NCI-H345 treated with DMSO at 0.1 percent for 48 hours (cell line): ENCODE measurements at regions not wholly inside any gene's neighbourhood (a gene's known extent, or its start where the extent isn't known, plus 50 kb on each side); places are given as distances from the start of the nearest gene placed in this dataset.
A peak's percentile ranks its signal among the peaks of the same experiment; 100 is the strongest.
"Not testable (repeated sequence)": the region's sequence is repeated elsewhere in the genome, so short reads cannot be mapped to it uniquely, and the experiment has no call there.

ENCODE experiments used
- DNase-seq: peaks from one replicate; lab custom pipeline; 2025; ENCODE audit not compliant: unreplicated experiment; lab: John Stamatoyannopoulos, UW

DNA sequence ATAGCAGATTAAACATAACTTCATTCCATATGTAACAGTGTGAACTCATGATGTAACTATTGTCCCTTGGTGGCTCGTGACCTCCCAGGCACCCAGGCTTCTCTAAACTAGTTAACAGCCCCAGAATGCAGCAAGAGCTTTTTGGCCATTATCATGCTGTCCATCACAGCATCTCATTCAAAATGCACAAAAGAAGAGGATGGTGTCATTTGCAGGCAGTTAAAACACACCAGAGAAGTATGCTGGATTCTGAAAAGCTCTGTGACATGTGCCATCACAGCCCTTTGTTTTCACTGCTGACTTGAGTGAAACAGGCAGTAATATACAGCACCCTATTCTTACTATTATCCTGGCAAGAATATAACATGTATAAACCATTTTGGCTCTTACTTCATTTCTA, 117.6 kb upstream of the CHMP2B start:
- no peak for DNase-seq

DNA sequence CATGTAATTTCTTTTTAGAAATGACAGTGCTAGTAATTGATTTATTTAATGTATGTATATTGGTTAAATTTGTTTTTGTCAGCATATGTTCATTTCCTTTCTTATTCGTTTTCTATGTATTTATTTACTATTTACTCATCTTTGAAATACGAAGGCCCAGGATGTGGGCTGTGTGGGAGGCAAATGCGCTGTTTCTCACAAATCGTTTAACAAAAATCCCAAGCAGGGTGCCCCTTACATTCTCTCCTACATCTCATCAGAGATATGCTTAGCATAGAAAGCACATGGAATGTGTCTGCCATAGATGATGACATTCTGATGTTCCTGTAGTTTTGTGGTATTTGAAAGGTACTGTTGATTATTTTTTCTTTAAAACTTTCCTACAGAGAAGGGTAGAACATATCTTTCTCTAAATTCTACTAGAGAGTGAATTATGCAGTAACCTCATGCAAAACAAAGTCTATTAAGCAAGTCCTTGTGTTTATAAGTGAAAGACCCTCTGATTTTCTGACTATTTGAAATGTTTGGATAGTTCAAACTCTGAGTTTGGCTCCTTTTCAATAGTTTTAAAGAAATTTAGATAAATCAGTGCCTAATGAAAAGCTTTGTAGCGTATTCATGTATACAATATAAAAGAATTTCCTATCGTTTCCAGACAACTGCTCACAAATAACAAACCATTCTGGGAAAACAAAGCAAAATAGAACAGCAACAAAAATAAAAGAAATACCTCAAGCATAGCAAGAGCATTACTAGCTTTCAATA, 111.1 kb upstream of the VGLL3 start:
- no peak for DNase-seq

GRCh38 chr3:87097733-87098132, 106.8 kb upstream of the VGLL3 start:
- DNase-seq, result not testable (repeated sequence)

- no peak for DNase-seq
Measured at GRCh38 chr3:87090631-87091030, 99.7 kb upstream of the VGLL3 start.

- DNase-seq, result peak; percentile 10
Measured at GRCh38 chr3:87088993-87089841, 98.3 kb upstream of the VGLL3 start.

DNA sequence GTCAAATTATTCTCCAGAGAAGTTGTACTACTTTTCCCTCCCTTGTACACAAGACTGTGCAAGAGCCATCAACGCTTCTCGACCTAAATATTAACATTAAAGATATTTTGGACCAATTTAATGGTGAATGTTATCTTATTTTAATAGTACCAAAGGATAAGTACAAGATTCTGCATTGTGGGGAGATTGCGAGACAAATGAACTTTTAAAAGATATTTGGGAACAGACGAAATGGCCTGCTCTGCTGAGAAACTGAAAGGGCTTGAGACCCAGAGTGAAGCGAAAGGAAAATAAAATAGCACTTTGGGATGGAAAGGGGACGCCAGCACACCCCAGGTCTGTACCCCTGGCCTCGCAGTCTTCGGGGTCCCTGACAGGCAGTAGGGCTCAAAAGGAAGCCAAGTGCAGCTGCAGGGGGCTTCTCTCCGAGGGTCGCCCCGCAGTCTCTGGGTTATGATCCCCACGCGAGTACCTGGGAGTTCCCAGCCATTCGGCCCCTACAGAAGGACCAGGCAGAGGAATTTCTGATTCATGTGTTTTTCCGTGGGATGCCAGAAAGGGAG, 97.6 kb upstream of the VGLL3 start:
- no peak for DNase-seq

- DNase-seq, result no peak
Measured at GRCh38 chr3:87084868-87085267, 93.9 kb upstream of the VGLL3 start.

DNA sequence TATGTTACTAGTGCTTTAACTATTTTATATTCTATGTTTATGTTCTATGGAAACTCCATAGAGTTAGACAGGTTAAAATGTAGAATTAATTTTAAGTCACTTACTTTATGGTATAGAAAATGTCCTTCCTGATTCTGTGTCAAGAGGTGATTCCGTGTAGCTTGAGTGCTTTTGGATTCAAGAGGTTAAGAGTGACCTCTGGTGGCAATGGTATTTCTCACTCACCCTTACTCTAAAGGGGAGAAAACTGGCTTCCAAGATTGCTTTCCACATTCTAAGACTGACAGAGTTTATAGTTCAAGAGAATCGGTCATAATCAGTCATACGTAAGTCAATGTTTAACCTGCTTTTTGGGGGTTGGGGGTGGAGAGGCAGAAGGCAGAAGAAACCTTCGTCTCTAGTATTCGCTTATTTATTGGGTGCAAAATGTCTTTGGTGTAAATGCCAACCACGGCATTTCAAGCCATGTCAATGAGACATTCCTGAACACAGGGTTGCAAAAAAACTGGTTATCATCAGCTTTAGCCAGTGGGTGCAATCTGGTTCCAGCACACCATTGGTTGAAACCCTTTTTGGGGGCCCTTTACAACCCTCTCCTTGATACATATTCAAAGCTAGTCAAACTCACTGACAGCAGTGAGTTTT, 92.0 kb upstream of the VGLL3 start:
- peak; percentile 9 for DNase-seq

DNA sequence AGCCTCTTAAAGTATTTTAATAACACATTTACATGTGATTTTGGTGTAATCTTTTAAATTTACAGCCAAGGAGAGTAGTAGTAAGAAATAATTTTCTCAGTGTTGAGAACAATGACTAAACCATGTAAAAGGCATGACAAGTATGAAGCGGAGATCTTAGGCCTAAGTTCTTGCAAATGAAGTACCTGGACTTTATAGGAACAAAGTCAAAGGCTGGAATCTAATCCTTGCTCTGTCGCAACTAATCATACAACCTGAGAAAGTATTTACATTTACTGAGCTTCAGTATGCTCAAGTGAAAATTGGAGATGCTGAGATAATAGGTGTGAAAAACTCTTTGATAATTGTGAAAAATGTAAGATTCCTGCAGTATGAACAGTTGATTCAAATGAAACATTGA, 86.4 kb upstream of the VGLL3 start:
- no peak for DNase-seq

GRCh38 chr3:87076946-87077345, 86.0 kb upstream of the VGLL3 start:
- no peak for DNase-seq

- DNase-seq, result no peak
Measured at GRCh38 chr3:87073496-87074145, 82.7 kb upstream of the VGLL3 start.

GRCh38 chr3:87072446-87072845, 81.5 kb upstream of the VGLL3 start:
- no peak for DNase-seq

DNA sequence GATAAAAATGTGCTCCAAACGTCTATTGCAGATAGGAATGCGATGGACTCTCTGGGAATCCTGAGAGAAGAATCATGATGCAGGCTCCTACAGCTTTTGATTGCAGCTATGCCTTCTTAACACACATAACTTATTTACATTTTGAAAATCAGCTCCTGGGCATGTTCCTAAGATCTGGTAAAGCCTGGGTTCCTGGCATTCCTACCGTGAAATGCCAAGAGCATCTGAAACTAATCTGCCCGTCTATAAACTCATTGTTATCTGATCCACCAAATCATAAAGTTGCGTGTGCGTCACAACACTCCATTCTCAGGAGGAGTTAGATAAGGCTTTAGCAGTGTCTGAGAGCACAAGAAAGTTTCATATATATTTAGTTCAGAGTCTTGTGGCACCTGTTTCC, 79.0 kb upstream of the VGLL3 start:
- no peak for DNase-seq

GRCh38 chr3:87069021-87069420, 78.1 kb upstream of the VGLL3 start:
- no peak for DNase-seq

- no peak for DNase-seq
Measured at GRCh38 chr3:87062685-87063084, 71.7 kb upstream of the VGLL3 start.

DNA sequence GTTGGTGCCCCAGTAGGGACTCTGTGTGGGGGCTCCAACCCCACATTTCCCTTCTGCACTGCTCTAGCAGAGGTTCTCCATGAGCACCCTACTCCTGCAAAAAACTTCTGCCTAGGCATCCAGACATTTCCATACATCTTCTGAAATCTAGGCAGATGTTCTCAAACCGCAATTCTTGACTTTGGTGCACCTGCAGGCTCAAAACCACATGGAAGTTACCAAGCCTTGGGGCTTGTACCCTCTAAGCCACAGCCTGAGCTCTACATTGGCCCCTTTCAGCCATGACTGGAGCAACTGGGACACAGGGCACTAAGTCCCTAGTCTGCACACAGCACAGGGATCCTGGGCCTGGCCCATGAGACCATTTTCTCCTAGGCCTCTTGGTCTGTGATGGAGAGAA, 66.5 kb upstream of the VGLL3 start:
- DNase-seq, result no peak

GRCh38 chr3:87053553-87053952, 62.6 kb upstream of the VGLL3 start:
- DNase-seq, result no peak

DNA sequence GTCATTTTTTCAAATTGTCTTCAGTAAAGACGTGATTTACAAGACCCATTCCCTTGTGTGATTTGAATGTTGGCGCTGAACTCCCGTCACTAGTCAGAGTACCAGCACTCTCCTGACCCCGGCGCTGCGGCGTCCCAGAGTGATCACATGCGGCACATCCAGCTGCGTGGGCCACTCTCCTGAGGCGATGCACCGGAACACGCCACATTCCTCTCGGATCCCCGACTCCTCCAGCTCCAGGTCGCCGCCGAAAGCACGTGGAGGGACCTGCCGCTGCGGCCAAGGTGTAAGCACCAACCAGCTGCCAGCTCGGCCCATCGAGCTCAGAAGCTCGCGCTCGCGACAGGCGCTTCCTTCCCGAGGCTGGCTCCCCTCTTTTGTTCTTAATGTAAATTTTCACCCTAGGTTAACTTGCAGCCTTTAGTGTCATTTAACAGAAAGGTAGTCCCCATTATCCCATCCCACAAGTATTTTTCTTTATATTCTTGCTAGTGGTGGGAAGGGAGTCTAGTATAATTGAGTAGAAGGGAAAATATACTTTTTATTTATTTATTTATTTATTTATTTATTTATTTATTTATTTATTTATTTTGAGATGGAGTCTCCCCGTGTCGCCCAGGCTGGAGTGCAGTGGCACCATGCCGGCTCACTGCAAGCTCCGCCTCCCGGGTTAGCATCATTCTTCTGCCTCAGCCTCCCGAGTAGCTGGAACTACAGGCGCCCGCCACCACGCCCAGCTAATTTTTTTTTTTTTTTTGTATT, 61.7 kb upstream of the VGLL3 start:
- DNase-seq, result no peak

- DNase-seq, result no peak
Measured at GRCh38 chr3:87047852-87048251, 56.9 kb upstream of the VGLL3 start.

DNA sequence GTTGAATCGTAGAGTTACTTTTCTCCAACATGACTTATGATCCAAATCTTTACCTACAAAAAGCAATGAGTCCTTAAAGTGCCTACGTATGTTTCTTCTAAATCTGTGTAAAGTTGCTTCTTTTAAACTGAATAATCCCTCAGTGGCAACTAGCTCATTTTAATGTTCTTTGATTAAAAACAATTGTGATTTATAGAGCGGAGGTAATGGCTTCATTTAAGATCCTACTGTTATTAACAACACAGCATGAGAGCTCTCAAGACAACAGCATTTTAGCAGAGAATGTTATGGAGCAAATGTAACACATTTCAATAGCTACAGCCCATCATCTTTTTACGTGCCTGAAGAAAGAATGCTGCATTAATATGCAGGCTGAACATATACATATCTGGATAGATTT, 55.3 kb upstream of the VGLL3 start:
- DNase-seq, result no peak
